ENCODE measurements at regions not wholly inside any gene's neighbourhood (a gene's known extent, or its start where the extent isn't known, plus 50 kb on each side); places are given as distances from the start of the nearest gene placed in this dataset.

DNA sequence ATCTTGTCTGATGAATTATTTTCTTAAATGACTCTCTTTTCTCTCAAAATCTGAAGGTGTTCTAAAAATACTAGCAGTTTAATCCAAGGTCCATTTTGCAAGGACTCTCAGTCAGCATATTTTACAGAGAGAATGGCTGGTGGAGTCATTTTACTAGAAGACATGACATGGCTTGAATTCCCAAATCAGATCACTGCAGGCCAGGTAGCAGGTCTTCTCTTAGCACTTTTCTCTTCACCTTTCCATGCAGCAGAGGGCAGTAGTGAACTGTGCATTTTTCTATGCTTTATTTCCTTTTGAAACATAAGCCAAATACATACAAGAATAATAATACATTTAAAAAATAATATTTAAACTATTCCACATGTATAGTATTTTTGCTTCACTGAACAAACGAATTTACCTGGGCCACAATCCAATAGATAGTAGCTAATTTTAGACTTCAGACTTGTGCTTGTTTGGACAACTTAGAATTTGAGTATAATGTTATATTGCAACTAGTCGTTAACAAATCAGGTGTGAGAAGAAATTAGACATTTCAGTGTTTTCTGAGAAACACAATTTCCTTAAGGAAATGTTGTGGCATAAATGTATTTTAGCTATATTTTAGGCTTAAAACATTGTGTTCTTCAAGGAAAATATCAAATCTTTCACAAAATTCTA, 289.4 kb upstream of the DAB2 start:
- DNase-seq = no peak
- no peak overlapping the region for H3K27ac ChIP-seq
- WGBS, 2 donors = 12 to 40% methylated on average over 2 of the region's 2 CpGs
- H3K4me1 ChIP-seq = peaks cover 0 to 5% (median 0%) of the 10 kb centered on the region in 4 donors
- no peaks in the 10 kb centered on the region for H3K36me3 ChIP-seq
- no peaks in the 10 kb centered on the region for H3K9me3 ChIP-seq
- H3K4me3 ChIP-seq = no peak overlapping the region
- no peak for TF ChIP-seq EP300 (IDR thresholded peaks at IDR 0.05)
- TF ChIP-seq, protein P1, sequence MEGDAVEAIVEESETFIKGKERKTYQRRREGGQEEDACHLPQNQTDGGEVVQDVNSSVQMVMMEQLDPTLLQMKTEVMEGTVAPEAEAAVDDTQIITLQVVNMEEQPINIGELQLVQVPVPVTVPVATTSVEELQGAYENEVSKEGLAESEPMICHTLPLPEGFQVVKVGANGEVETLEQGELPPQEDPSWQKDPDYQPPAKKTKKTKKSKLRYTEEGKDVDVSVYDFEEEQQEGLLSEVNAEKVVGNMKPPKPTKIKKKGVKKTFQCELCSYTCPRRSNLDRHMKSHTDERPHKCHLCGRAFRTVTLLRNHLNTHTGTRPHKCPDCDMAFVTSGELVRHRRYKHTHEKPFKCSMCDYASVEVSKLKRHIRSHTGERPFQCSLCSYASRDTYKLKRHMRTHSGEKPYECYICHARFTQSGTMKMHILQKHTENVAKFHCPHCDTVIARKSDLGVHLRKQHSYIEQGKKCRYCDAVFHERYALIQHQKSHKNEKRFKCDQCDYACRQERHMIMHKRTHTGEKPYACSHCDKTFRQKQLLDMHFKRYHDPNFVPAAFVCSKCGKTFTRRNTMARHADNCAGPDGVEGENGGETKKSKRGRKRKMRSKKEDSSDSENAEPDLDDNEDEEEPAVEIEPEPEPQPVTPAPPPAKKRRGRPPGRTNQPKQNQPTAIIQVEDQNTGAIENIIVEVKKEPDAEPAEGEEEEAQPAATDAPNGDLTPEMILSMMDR (IDR thresholded peaks at IDR 0.05) = peak in 3 of 4 experiments; percentile 52 to 69 (median 58)
- TF ChIP-seq POLR2AphosphoS5 (IDR thresholded peaks at IDR 0.05) = no peak
- H3K27me3 ChIP-seq = no peaks in the 10 kb centered on the region
- intact Hi-C loops (cut with DNase I) = loop anchor here (5.0 to 10.0 kb wide), 2 partner anchors 231 to 1023 kb away; no protein-coding TSS in a partner anchor

DNA sequence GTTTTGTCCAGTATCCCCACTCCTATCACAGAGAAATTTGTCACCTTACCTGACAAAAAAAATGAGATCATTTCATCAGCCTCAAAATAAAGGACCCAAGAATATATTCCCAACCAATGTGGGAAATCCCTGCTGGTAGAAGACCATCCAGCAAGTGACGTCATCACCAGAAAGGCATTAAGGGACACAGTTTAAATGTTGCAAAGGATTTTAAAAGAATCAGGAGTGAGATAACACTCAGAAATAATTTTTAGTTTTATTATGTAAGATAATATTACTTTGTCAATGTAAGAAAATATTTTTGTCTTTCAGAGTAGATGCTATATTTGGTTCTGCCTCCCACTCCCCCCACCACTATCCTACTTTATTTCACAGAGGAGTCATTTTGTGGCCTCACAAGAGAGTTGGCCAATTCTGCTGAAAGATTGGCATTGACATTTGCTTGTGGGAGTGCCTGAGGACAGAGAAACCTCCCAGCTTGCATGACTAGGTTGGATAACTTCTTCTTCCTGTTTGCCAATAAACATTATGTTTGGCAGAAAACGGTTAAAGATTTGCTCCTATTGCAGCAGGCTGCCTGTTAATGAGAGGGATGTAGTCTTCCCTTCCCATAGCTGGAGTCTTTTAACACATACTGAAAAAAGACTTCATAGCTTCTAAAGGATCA, 288.6 kb upstream of the DAB2 start:
- TF ChIP-seq, protein P1 (IDR thresholded peaks at IDR 0.05) = no peak
- TF ChIP-seq POLR2AphosphoS5 (IDR thresholded peaks at IDR 0.05) = no peak
- no peak for TF ChIP-seq EP300 (IDR thresholded peaks at IDR 0.05)
- TF ChIP-seq POLR2A (IDR thresholded peaks at IDR 0.05) = no peak
- WGBS, 2 donors = 41 to 53% methylated on average over 2 of the region's 2 CpGs

DNA sequence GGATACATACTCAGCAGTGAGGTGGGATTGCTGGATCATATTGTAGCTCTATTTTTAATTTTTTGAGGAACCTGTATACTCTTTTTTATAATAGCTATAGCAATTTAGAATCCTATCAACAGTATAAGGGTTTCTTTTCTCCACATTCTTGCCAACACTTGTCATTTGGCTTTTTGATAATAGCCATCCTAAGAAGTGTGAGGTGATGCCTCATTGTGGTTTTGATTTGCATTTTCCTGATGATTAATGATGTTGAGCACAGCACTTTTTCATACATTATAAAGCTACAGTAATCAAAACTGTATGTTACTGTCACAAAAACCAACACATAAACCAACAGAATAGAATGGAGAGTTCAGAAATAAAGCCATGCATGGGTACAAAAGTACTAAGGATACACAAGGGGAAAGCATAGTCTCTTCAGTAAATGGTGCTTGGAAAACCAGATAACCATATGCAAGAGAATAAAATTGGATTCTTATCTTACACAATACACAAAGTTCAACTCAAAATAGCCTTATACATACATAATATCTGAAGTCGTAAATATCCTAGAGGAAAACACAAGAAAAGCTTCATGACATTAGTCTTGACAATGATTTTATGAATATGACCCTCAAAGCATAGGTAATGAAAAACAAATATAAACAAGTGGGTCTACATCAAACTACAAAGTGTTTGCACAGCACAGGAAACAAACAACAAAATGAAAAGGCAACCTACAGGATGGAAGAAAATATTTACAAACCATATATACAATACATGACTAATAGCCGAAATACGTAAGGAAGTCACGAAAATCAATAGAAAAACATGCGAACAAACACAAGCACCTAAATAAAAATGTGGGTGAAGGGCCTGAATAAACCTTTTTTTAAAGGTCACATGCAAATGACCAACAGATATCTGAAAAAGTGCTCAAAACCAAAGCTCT, 287.8 kb upstream of the DAB2 start:
- H3K36me3 ChIP-seq = no peaks in the 10 kb centered on the region
- H3K27me3 ChIP-seq = no peaks in the 10 kb centered on the region
- no peak overlapping the region for H3K27ac ChIP-seq
- H3K9me3 ChIP-seq = no peaks in the 10 kb centered on the region
- no peak for DNase-seq
- intact Hi-C loops (cut with DNase I) = loop anchor here (5.0 to 10.0 kb wide), 2 partner anchors 232 to 1025 kb away; no protein-coding TSS in a partner anchor
- no peak overlapping the region for H3K4me3 ChIP-seq
- TF ChIP-seq POLR2AphosphoS5 (IDR thresholded peaks at IDR 0.05) = no peak
- TF ChIP-seq POLR2A (IDR thresholded peaks at IDR 0.05) = no peak
- TF ChIP-seq EP300 (IDR thresholded peaks at IDR 0.05) = no peak
- TF ChIP-seq, protein P1 (IDR thresholded peaks at IDR 0.05) = no peak
- H3K4me1 ChIP-seq = peaks cover 0 to 4% (median 0%) of the 10 kb centered on the region in 4 donors
- WGBS, 2 donors = 91 to 92% methylated on average over 5 of the region's 5 CpGs

More for the DNA sequence above, 288.6 kb upstream of the DAB2 start:
- Histone ChIP-seq H3K4me1 (peaks cover 0 to 5% (median 0%) of the 10 kb centered on the region in 4 donors), H3K4me3 (no peak overlapping the region), H3K36me3 (no peaks in the 10 kb centered on the region), H3K27me3 (no peaks in the 10 kb centered on the region), H3K9me3 (no peaks in the 10 kb centered on the region), H3K27ac (no peak overlapping the region)
- intact Hi-C loops (cut with DNase I) = loop anchor here (5.0 to 10.0 kb wide), 2 partner anchors 231 to 1024 kb away; no protein-coding TSS in a partner anchor
- DNase-seq = no peak

DNA sequence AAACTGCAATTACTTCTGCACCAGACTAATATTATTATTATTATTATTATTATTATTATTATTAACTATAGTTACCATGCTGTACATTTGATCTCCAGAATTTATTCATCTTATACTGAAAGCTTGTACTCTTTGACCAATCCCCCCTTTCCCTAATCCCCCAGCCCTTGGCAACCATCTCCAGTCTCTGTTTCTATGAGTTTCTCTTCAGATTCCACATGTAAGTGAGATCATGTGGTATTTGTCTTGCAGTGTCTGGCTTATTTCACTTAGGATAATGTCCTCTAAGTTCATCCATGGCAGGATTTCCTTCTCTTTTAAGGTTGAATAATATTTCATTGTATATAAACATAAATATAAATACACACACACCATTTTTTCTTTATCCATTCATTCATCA, 287.0 kb upstream of the DAB2 start:
- Histone ChIP-seq H3K36me3 (no peaks in the 10 kb centered on the region), H3K4me1 (no peaks in the 10 kb centered on the region), H3K4me3 (no peak overlapping the region), H3K9me3 (no peaks in the 10 kb centered on the region), H3K27me3 (no peaks in the 10 kb centered on the region), H3K27ac (no peak overlapping the region)
- DNase-seq = no peak
- TF ChIP-seq EP300 (IDR thresholded peaks at IDR 0.05) (no peak), POLR2A (IDR thresholded peaks at IDR 0.05) (no peak), POLR2AphosphoS5 (IDR thresholded peaks at IDR 0.05) (no peak)
- TF ChIP-seq, protein P1 (IDR thresholded peaks at IDR 0.05) = no peak
- intact Hi-C loops (cut with DNase I) = loop anchor here (5.0 to 10.0 kb wide), 2 partner anchors 233 to 1025 kb away; no protein-coding TSS in a partner anchor
